ENCODE measurements at regions not wholly inside any gene's neighbourhood (a gene's known extent, or its start where the extent isn't known, plus 50 kb on each side); places are given as distances from the start of the nearest gene placed in this dataset.

DNA sequence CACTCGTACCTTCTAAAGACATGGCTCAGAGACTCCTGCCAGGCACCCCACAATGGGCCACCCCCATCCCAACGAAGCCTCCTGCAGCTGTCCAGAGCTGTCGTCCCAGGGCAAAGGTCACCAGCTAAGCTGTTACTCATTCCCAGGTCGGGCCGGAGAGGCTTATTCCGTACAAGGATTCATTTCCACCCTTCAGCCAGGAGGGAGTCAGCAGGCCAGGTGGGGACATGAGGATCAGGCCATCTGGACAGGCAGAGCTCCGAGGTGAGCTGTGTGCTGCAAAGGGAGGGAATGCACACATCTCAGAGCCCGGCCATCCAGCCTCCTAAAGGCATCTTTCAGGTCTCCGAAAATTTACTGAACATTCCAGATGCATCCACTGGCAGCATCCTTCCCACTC is 63.9 kb upstream of the NANOS1 start:
- no peak overlapping the region for H3K27ac ChIP-seq
- POLR2A ChIA-PET (ENCODE audit: low non-redundant PET), result no interaction called here
- CTCF ChIA-PET, result no interaction called here
- no peak for DNase-seq (ENCODE audit: low spot score)
- TF ChIP-seq, protein P1, sequence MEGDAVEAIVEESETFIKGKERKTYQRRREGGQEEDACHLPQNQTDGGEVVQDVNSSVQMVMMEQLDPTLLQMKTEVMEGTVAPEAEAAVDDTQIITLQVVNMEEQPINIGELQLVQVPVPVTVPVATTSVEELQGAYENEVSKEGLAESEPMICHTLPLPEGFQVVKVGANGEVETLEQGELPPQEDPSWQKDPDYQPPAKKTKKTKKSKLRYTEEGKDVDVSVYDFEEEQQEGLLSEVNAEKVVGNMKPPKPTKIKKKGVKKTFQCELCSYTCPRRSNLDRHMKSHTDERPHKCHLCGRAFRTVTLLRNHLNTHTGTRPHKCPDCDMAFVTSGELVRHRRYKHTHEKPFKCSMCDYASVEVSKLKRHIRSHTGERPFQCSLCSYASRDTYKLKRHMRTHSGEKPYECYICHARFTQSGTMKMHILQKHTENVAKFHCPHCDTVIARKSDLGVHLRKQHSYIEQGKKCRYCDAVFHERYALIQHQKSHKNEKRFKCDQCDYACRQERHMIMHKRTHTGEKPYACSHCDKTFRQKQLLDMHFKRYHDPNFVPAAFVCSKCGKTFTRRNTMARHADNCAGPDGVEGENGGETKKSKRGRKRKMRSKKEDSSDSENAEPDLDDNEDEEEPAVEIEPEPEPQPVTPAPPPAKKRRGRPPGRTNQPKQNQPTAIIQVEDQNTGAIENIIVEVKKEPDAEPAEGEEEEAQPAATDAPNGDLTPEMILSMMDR (conservative IDR thresholded peaks at IDR 0.05; ENCODE audit: low read depth), result no peak

DNA sequence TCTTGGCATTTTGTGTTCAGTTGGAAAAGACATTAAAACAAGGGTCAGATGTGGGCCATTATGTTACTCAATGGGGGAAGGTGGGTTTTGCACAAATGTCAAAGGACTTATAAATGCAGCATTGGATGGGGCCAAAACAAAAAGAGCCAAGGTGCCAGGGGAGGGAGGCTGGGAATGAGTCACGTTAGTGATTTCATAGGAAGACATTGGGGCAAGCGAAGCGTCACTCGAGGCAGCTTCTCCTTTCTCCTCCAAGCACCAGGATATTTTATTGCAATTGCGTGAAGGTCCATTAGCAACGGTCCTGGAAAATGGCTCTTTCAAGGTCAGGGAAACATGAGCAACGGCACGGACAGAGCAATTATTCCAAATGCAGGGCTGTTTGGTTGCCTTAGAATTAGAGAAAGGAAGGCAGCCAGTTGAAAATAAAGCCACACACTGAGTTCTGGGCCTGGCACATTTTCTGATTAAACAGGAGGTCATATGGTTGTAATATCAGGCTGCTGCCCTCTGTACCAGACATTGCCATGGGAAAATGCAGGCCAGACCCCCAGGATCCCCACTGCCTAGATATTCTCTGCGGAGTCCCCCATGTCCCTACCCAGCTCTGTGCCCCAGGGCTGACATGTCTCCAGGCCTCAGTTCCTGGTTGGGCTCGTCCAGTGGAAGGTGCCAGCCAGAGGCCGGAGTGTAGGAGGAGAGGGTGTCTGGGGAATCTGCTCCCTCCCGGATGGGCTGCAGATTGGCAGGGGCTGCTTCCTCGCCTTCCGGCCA is 63.3 kb upstream of the NANOS1 start:
- DNase-seq (ENCODE audit: low spot score), result no peak
- TF ChIP-seq, protein P1 (conservative IDR thresholded peaks at IDR 0.05; ENCODE audit: low read depth), result no peak
- H3K27ac ChIP-seq, result no peak overlapping the region
- POLR2A ChIA-PET (ENCODE audit: low non-redundant PET), result no interaction called here
- CTCF ChIA-PET, result interaction anchor here (0.5 kb wide), 1 partner anchor 1465 kb away, joined by 3 read pairs; no protein-coding TSS in a partner anchor

DNA sequence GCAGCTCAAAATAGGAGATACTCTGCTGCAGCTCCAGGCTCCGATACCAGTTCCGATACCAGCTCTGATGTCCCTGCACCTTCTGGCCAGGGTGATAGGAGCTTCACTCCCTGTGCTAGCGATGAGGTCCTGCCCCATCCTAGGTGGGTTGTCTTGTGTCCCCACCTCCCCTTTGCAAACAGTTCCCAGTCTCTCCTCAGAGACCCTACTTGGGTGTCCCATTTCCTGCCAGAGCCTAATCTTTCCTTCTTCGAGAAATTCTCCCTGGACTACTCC is 62.7 kb upstream of the NANOS1 start:
- DNase-seq (ENCODE audit: low spot score), result no peak
- ChIA-PET POLR2A (ENCODE audit: low non-redundant PET) (no interaction called here), CTCF (interaction anchor here (0.6 kb wide), 1 partner anchor 25 kb away, joined by 3 read pairs; no protein-coding TSS in a partner anchor)
- no peak overlapping the region for H3K27ac ChIP-seq
- TF ChIP-seq, protein P1 (conservative IDR thresholded peaks at IDR 0.05; ENCODE audit: low read depth), result no peak

DNA sequence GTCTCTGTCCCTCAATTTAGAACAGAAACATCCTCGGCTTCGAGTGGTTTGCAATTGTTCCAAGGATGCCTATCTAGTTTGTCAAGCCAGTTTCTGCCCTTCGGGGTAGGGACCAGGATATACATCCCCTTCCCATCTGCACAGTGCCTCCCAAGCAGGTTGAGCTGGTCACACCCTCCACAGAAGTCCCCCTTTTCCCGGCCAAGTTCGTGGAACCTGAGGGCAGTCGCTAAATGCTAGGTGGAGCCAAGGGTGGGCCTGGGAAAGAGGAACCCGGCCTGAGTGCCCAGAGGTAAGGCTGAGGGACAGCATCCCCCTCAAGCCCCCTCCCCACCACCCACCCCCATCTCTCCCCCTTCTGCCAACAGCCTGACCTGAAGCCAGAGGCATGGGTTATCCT is 62.4 kb upstream of the NANOS1 start:
- DNase-seq (ENCODE audit: low spot score), result no peak
- POLR2A ChIA-PET (ENCODE audit: low non-redundant PET), result no interaction called here
- H3K27ac ChIP-seq, result no peak overlapping the region
- CTCF ChIA-PET, result interaction anchor here (0.6 kb wide), 1 partner anchor 25 kb away, joined by 3 read pairs; no protein-coding TSS in a partner anchor
- TF ChIP-seq, protein P1 (conservative IDR thresholded peaks at IDR 0.05; ENCODE audit: low read depth), result no peak

DNA sequence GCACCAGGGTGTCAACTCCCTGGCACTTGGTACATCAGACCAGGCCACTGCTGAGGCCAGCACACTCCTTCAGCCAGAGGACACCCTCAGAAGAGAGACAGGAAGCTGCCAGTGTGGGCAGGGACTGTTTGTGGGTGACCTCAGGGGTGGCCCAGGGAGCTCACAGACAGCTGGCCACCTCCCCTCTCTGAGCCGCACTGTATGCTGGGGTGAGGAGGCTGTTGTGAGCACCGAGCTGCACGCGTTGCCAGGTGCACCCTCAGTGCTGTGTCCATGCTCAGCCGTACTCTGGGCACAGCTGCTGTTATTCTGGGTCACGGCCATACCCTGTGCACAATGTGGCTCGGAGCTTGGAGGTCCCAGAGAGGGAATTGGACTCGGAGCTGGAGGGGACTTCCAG is 61.5 kb upstream of the NANOS1 start:
- TF ChIP-seq, protein P1 (conservative IDR thresholded peaks at IDR 0.05; ENCODE audit: low read depth), result no peak
- POLR2A ChIA-PET (ENCODE audit: low non-redundant PET), result no interaction called here
- CTCF ChIA-PET, result interaction anchor here (0.5 kb wide), 1 partner anchor 141 kb away, joined by 4 read pairs; no protein-coding TSS in a partner anchor

DNA sequence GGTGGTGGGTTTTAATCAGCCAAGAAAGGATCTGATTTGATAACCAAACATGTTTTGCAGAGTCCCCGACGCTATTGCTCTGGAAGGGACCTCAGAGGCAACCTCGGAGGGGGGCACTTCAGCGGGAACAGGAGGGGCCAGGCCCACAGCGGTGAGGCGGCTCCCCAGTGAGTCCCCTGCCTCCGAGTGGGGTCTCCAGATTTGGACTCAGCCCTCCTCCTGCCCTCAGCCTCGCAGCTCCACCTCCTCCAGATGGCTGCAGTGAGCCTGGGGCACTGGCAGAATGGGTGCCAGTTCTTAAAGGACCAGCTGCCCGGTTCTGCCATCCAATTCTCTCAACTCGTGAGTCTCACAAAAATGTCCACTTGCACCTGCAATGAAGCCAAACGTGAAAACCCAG is 61.0 kb upstream of the NANOS1 start:
- TF ChIP-seq, protein P1 (conservative IDR thresholded peaks at IDR 0.05; ENCODE audit: low read depth), result no peak
- ChIA-PET CTCF (interaction anchor here (0.5 to 0.7 kb wide), 2 partner anchors 20 to 140 kb away, joined by 3 to 4 read pairs; no protein-coding TSS in a partner anchor), POLR2A (ENCODE audit: low non-redundant PET) (no interaction called here)
- H3K27ac ChIP-seq, result no peak overlapping the region
- no peak for DNase-seq (ENCODE audit: low spot score)

More for the DNA sequence above, 61.5 kb upstream of the NANOS1 start:
- DNase-seq (ENCODE audit: low spot score), result no peak
- no peak overlapping the region for H3K27ac ChIP-seq

Data from RWPE1 (cell line).